Glutamatergic neuron (in vitro differentiated cells): ENCODE measurements at regions not wholly inside any gene's neighbourhood (a gene's known extent, or its start where the extent isn't known, plus 50 kb on each side); places are given as distances from the start of the nearest gene placed in this dataset.

Experiments
- DNase-seq: peaks from one replicate; pipeline ENCODE4 v3.0.0; 2022
- H3K27ac Mint-ChIP-seq: one replicate; pipeline ENCODE4 v1.8.0; 2020; ENCODE audit warnings: mild to moderate bottlenecking, mixed read lengths, inconsistent platforms; ENCODE audit not compliant: unreplicated experiment
- H3K27me3 Mint-ChIP-seq: one replicate; pipeline ENCODE4 v1.8.0; 2020; ENCODE audit warnings: mild to moderate bottlenecking, moderate library complexity, mixed read lengths, inconsistent platforms; ENCODE audit not compliant: unreplicated experiment
- H3K36me3 Mint-ChIP-seq: one replicate; pipeline ENCODE4 v1.8.0; 2020; ENCODE audit warnings: mild to moderate bottlenecking, mixed read lengths, inconsistent platforms; ENCODE audit not compliant: unreplicated experiment
- H3K4me1 Mint-ChIP-seq: one replicate; pipeline ENCODE4 v1.8.0; 2020; ENCODE audit warnings: mild to moderate bottlenecking, low read depth, mixed read lengths, inconsistent platforms; ENCODE audit not compliant: unreplicated experiment
- H3K4me3 Mint-ChIP-seq: one replicate; pipeline ENCODE4 v1.8.0; 2020; ENCODE audit warnings: mild to moderate bottlenecking, mixed read lengths, inconsistent platforms; ENCODE audit not compliant: unreplicated experiment
- H3K9me3 Mint-ChIP-seq: one replicate; pipeline ENCODE4 v1.8.0; 2020; ENCODE audit warnings: mild to moderate bottlenecking, moderate library complexity, mixed read lengths, inconsistent platforms; ENCODE audit not compliant: unreplicated experiment
- TF ChIP-seq, protein P1 (sequence below): fragments of 200-600 bp; sonication (generic); IDR thresholded peaks from one replicate; pipeline ENCODE4 v1.5.0; 2021; ENCODE audit not compliant: partially characterized antibody, unreplicated experiment

DNA sequence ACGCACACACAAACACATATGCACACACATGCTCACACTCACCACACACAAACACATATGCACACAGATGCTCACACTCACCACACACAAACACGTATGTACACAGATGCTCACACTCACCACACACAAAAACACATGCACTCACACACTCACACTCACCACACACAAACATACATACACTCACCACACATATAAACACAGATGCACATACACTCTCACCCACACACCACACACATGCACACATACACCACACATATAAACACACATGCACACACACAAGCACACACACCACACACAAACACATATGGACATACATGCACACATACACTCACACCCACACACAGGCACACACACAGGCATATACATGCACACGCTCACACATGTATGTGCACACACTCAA, 112.3 kb downstream of the ERMARD start:
- Mint-ChIP-seq H3K4me3 (no peak overlapping the region), H3K9me3 (peaks cover 2% of the 10 kb centered on the region), H3K27me3 (peaks cover 8% of the 10 kb centered on the region), H3K36me3 (peaks cover 6% of the 10 kb centered on the region), H3K4me1 (peaks cover 6% of the 10 kb centered on the region), H3K27ac (peak overlapping the region; percentile 10)
- no peak for DNase-seq
- TF ChIP-seq, protein P1, sequence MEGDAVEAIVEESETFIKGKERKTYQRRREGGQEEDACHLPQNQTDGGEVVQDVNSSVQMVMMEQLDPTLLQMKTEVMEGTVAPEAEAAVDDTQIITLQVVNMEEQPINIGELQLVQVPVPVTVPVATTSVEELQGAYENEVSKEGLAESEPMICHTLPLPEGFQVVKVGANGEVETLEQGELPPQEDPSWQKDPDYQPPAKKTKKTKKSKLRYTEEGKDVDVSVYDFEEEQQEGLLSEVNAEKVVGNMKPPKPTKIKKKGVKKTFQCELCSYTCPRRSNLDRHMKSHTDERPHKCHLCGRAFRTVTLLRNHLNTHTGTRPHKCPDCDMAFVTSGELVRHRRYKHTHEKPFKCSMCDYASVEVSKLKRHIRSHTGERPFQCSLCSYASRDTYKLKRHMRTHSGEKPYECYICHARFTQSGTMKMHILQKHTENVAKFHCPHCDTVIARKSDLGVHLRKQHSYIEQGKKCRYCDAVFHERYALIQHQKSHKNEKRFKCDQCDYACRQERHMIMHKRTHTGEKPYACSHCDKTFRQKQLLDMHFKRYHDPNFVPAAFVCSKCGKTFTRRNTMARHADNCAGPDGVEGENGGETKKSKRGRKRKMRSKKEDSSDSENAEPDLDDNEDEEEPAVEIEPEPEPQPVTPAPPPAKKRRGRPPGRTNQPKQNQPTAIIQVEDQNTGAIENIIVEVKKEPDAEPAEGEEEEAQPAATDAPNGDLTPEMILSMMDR = no peak

DNA sequence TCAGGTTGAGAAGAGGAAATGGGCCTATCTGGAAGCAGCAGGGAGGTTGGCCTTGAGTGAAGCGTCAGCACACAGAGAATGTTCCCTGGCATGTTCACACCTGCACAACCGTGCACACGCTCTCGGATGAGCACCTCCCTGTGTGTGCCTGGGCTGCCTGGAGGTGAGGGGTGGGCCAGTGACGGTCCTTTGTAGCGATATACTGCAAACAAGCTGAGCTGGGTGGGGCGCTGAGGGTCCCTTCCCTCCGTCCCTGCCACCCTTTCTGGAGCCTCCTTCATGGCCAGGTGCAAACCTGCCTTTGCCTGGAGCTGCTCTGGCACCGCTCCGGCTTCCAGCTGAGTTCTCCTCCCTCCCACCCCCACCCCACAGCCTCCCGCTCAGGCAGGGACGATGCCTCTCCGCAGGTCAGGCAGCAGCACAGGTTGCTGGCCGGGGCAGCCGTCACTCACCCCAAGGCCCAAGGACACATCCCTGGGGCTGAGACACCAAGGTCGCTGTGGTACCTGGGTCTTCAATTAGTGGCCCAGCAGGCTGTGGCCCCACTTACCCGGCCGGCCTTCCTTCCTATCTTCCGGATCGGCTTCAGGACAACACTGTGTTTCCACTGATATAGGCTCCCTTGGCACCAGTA, 111.6 kb downstream of the ERMARD start:
- H3K4me3 Mint-ChIP-seq = no peak overlapping the region
- H3K9me3 Mint-ChIP-seq = peaks cover 2% of the 10 kb centered on the region
- peaks cover 8% of the 10 kb centered on the region for H3K27me3 Mint-ChIP-seq
- DNase-seq = no peak
- H3K4me1 Mint-ChIP-seq = peaks cover 6% of the 10 kb centered on the region
- TF ChIP-seq, protein P1 = no peak
- H3K36me3 Mint-ChIP-seq = peaks cover 6% of the 10 kb centered on the region
- peak overlapping the region; percentile 10 for H3K27ac Mint-ChIP-seq

DNA sequence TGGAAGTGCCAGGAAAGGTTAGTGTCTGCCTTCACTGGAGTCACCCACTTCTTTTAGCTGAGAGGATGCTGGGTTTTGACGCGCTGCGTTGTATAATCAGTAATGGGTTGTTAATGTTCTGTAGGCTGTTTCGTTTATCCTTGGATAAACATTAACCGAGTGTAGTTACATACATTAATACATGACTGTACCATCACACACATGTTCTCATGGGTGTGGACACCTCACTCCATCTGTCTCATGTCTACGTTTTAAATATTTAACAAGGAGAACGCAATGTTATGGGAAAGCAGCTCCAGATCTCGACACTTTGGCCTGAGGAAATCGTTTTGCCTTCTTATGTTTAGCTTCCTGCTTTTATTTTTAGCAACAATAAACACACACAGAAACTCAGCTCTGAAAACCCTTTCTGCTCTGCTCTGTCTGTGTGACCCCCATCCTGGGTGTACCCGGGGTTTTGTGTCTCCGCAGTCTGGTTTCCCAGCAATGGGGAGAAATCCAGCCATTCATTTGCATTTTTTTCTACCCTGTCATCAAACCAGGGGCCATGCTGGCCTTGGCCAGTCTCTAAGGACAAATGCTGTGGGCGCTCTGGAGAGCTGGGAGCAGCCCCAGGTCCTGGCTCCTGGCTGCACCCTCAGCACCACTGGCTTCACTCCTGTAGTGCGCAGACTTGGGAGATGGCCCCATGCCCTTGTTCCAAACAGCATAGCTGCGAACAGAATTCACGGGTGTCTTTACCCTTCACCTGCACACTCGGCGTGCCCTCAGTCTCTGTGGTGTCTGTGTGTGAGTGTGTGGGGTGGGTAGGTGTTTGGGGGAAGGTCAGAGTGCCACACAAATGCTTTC, 110.8 kb downstream of the ERMARD start:
- H3K27me3 Mint-ChIP-seq = peaks cover 10% of the 10 kb centered on the region
- H3K27ac Mint-ChIP-seq = no peak overlapping the region
- TF ChIP-seq, protein P1 = no peak
- no peak for DNase-seq
- peaks cover 13% of the 10 kb centered on the region for H3K36me3 Mint-ChIP-seq
- H3K4me1 Mint-ChIP-seq = peaks cover 6% of the 10 kb centered on the region
- peak overlapping the region; percentile 10 for H3K4me3 Mint-ChIP-seq
- peaks cover 2% of the 10 kb centered on the region for H3K9me3 Mint-ChIP-seq

DNA sequence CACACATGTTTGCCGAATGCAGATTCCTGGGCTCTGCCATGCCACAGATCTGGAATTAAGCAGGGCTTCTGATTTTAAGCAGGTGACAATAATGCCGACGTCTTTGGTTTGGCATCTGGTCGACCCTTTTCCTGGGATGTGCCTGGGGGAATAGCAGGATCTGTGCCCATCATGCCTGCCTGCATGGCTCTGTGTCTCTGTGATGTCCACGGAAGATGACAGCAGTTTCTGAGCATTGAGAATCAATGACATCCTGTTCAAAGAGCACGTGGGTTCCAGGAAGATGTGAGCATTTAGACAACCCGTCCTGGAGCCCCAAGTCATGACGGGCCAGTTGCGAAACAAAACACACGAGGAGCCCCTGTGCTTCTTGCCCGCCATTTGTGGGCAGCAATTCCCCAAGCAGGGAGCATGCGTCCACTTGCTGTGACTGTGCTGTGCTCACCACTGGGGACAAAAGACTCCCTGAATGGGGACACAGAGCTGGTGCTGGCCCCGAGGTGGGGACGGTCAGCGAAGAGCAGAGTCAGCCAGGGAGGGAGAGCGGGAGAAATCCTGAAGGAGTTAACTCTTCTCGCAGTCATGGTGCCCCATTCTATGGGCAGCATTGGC, 110.1 kb downstream of the ERMARD start:
- Mint-ChIP-seq H3K27me3 (peaks cover 10% of the 10 kb centered on the region), H3K4me3 (no peak overlapping the region), H3K9me3 (peaks cover 2% of the 10 kb centered on the region), H3K27ac (no peak overlapping the region), H3K36me3 (peaks cover 13% of the 10 kb centered on the region), H3K4me1 (peaks cover 6% of the 10 kb centered on the region)
- no peak for DNase-seq
- TF ChIP-seq, protein P1 = no peak
